Adipocyte (in vitro differentiated cells): ENCODE measurements at regions not wholly inside any gene's neighbourhood (a gene's known extent, or its start where the extent isn't known, plus 50 kb on each side); places are given as distances from the start of the nearest gene placed in this dataset.
A peak's percentile ranks its signal among the peaks of the same experiment; 100 is the strongest.
"Not testable (repeated sequence)": the region's sequence is repeated elsewhere in the genome, so short reads cannot be mapped to it uniquely, and the experiment has no call there.

Experiments used
- DNase-seq: peaks from one replicate; pipeline ENCODE4 v3.0.0-alpha.2; 2015; ENCODE audit warnings: low read depth
- H3K27me3 ChIP-seq: replicated peaks from 2 replicates; pipeline ENCODE4 v1.7.0; 2013; ENCODE audit warnings: mild to moderate bottlenecking, low read length, moderate library complexity; ENCODE audit not compliant: control insufficient read depth, insufficient read depth
- H3K36me3 ChIP-seq: 2 replicates; pipeline ENCODE4 v1.7.0; 2013; ENCODE audit warnings: low read length, mild to moderate bottlenecking, moderate library complexity; ENCODE audit not compliant: control insufficient read depth, insufficient read depth, severe bottlenecking
- H3K4me1 ChIP-seq: 2 replicates; pipeline ENCODE4 v1.7.0; 2013; ENCODE audit warnings: mild to moderate bottlenecking, low read length, moderate library complexity; ENCODE audit not compliant: control insufficient read depth, insufficient read depth
- H3K4me3 ChIP-seq: 2 replicates; pipeline ENCODE4 v1.7.0; 2013; ENCODE audit warnings: mild to moderate bottlenecking, low read length, moderate library complexity
- H3K9ac ChIP-seq: 2 replicates; pipeline ENCODE4 v1.7.0; 2013; ENCODE audit warnings: mild to moderate bottlenecking, low read length, moderate library complexity
- H3K9me3 ChIP-seq: 2 replicates; pipeline ENCODE4 v1.7.0; 2013; ENCODE audit warnings: mild to moderate bottlenecking, low read length, moderate library complexity; ENCODE audit not compliant: control insufficient read depth

DNA sequence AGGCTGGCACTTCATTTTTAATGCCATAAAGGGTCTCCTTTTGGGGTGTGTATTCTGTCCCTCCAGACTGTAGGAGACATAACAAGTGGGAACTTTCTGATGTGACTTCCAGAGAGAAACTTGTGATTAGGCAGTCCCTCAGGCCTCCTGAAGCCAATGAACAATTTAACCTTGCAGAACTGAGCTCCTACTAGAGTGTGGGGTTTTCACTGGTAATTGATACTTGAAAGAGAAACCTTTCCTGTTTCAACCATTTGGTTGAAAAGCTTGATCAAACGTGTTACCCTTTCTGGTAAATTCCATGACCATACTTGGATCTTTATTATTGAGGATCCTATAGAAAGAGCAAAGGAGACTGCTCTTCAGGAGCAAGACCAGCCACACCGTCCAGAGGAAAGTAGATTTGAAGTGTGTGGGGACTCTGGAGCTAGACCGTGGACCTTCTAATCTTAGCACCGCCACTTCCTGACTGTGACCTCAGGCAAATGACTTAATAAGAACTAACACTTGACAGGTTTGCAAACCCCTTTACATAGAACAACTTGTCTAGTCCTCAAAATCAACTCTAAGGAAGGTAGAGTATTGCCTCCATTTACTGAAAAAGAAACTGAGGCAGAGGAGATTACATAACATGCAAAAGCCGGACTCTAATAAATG is 69.9 kb upstream of the GDNF start:
- H3K9ac ChIP-seq, H3K4me1 ChIP-seq, H3K36me3 ChIP-seq, H3K4me3 ChIP-seq, DNase-seq, H3K9me3 ChIP-seq: not testable (repeated sequence)
- H3K27me3 ChIP-seq: peaks cover 74% of the 10 kb centered on the region

DNA sequence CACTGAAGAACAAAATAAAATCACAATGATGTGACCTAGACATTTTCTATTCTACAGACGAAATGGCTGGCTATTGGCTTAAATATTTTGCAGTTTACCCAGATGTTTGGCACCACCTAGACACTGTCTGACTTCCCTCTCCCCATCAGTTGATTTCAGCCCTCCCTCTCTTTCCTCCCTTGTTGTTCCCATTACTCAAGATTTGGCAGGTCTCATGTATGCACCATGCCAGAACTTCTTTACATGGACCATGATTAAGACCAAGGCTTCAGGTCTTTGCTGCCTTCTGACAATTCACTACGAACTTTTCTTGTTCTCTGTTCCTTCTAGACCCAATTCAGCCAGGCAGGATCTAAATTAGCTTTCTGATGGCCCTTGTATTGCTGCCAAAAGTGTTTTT is 66.6 kb upstream of the GDNF start:
- no peak for DNase-seq
- no peaks in the 10 kb centered on the region for H3K4me1 ChIP-seq
- H3K9me3 ChIP-seq: no peaks in the 10 kb centered on the region

GRCh38 chr5:37905230-37905629 is 65.4 kb upstream of the GDNF start:
- Histone ChIP-seq H3K27me3 (peaks cover 44% of the 10 kb centered on the region), H3K4me1 (peaks cover 6% of the 10 kb centered on the region), H3K9ac (no peak overlapping the region), H3K9me3 (no peaks in the 10 kb centered on the region), H3K4me3 (no peak overlapping the region), H3K36me3 (no peaks in the 10 kb centered on the region)
- DNase-seq: no peak

More for the DNA sequence above, 66.6 kb upstream of the GDNF start:
- Histone ChIP-seq H3K4me3 (no peak overlapping the region), H3K27me3 (peaks cover 56% of the 10 kb centered on the region), H3K36me3 (no peaks in the 10 kb centered on the region), H3K9ac (no peak overlapping the region)

DNA sequence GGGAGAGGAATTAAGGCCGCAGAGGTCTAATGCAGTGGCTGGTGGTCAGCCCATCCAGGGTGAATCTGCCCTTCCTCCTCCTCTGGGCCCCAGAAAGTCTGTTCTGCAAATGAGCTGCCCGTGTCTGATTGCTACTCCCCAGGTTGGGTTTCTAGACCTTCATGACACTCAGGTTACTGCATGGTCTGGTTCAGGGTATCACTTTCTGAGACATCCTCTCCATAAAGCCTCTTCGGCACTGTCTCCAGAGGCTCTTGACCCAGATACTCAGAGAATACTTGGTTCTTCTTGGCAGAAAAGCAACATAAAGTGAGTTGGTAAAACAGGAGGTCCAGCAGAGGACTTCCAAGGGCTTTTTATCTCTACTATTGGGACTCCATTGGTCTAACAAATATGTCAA is 62.5 kb upstream of the GDNF start:
- H3K9me3 ChIP-seq: no peaks in the 10 kb centered on the region
- no peaks in the 10 kb centered on the region for H3K36me3 ChIP-seq
- H3K4me1 ChIP-seq: peaks cover 6% of the 10 kb centered on the region
- peaks cover 25% of the 10 kb centered on the region for H3K27me3 ChIP-seq
- DNase-seq: no peak
- no peak overlapping the region for H3K9ac ChIP-seq
- H3K4me3 ChIP-seq: no peak overlapping the region

- Histone ChIP-seq H3K36me3 (no peaks in the 10 kb centered on the region), H3K9ac (no peak overlapping the region), H3K4me3 (no peak overlapping the region), H3K27me3 (peaks cover 16% of the 10 kb centered on the region), H3K9me3 (no peaks in the 10 kb centered on the region), H3K4me1 (peaks cover 6% of the 10 kb centered on the region)
- peak; percentile 51 for DNase-seq
Observed at GRCh38 chr5:37900692-37901091, 60.9 kb upstream of the GDNF start.

DNA sequence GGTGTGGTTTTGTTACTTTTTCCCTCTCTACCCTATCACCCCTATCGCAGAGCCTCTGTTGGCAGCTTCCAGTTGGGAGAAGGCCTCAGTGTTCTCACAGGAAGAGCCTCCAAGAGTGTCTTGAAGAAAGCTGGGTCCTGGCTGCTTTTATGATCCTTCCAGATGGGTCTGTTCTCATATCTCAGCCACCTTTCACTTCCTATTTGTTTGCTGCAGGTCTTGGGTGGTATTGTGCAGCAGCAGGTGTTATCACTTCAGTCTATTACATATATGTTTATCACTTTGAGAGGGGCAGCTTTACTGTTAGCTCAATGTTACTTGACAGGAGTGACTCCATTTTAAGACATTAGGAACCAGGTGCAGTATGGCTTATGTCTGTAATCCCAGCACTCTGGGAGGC is 59.2 kb upstream of the GDNF start:
- peaks cover 6% of the 10 kb centered on the region for H3K4me1 ChIP-seq
- H3K36me3 ChIP-seq: no peaks in the 10 kb centered on the region
- no peak overlapping the region for H3K9ac ChIP-seq
- no peak overlapping the region for H3K4me3 ChIP-seq
- DNase-seq: no peak
- H3K9me3 ChIP-seq: no peaks in the 10 kb centered on the region
- H3K27me3 ChIP-seq: peaks cover 10% of the 10 kb centered on the region

- no peaks in the 10 kb centered on the region for H3K36me3 ChIP-seq
- H3K4me1 ChIP-seq: peaks cover 5% of the 10 kb centered on the region
- no peaks in the 10 kb centered on the region for H3K9me3 ChIP-seq
- DNase-seq: no peak
- H3K9ac ChIP-seq: no peak overlapping the region
- no peak overlapping the region for H3K4me3 ChIP-seq
- H3K27me3 ChIP-seq: peaks cover 12% of the 10 kb centered on the region
Observed at GRCh38 chr5:37896159-37896558, 56.3 kb upstream of the GDNF start.

- Histone ChIP-seq H3K36me3 (no peaks in the 10 kb centered on the region), H3K27me3 (peaks cover 12% of the 10 kb centered on the region), H3K4me3 (no peak overlapping the region), H3K4me1 (peaks cover 9% of the 10 kb centered on the region), H3K9ac (no peak overlapping the region), H3K9me3 (no peaks in the 10 kb centered on the region)
- no peak for DNase-seq
Observed at GRCh38 chr5:37893434-37894134, 53.7 kb upstream of the GDNF start.

DNA sequence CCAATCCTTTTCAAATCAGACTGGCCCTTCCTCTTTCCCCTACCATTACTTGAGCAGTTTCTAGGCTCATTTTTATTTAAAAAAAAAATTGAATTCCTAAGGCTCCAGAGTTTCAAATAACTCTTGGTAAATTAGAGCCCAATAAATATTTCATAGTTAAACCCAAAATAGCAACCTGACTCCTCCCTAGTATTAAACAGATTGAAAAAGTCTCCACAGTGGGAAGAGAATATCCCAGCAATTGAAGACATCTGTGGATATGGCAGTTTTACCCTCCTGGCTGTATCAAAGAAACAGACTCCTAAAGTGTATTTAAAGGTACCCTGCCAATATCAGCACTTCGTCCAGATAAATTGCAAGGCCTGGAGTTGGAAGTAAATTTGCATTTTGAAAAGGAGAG is 52.7 kb upstream of the GDNF start:
- peaks cover 9% of the 10 kb centered on the region for H3K4me1 ChIP-seq
- DNase-seq: no peak
- no peak overlapping the region for H3K9ac ChIP-seq
- no peak overlapping the region for H3K4me3 ChIP-seq
- H3K36me3 ChIP-seq: no peaks in the 10 kb centered on the region
- no peaks in the 10 kb centered on the region for H3K9me3 ChIP-seq
- peaks cover 8% of the 10 kb centered on the region for H3K27me3 ChIP-seq

DNA sequence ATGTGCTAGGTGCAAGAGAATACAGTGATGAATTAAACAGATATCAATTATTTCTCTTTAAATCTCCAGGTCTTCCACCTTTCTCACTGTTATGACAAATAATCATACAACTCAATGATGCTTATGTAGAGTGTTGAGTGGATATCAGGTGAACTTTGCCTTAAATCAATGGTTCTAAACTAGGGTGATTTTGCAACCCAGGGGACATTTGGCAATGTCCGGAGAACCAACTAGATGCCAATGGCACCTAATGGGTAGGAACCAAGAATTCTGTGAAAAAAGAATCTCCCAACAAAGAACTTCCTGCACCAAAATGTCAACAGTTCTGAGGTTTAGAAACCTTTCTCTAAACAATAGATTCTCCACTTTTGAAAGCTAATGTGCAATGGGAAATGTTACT is 52.0 kb upstream of the GDNF start:
- no peaks in the 10 kb centered on the region for H3K36me3 ChIP-seq
- H3K4me1 ChIP-seq: peaks cover 9% of the 10 kb centered on the region
- H3K9me3 ChIP-seq: no peaks in the 10 kb centered on the region
- H3K9ac ChIP-seq: no peak overlapping the region
- H3K4me3 ChIP-seq: no peak overlapping the region
- no peak for DNase-seq
- H3K27me3 ChIP-seq: peaks cover 3% of the 10 kb centered on the region

DNA sequence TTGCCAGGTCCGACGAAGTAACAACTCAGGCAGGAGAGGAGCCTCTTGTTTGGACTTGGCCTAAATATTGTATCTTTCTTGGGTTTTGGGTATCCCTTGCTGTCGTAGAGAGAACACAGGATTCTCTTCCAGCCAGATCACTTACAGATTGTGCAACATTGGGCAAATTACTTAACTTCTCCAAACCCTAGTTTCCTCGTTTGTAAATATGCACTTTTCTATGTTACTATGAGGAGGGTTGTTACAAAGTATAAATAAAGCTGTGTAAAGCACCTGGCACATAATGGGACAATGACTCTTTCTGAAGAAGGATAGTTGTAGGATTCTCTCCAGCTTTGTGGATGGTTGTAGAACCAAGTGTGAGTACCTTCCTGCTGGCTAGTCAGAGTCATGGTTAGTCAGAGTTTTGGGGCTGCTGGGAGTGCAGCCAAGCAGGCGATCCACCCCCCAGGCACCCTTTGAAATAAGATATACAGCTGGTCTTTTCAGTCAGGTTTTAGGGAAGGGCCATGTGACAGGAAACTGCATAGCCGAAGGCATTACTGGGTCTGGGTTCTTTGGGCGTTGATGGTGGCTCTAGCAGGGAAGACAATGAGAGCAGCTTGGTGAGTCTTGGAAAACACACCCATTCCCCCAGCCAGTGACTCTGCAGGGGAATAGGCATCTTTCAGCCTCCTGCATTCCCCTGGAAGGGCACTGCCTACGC is 49.9 kb upstream of the GDNF start:
- no peaks in the 10 kb centered on the region for H3K36me3 ChIP-seq
- H3K4me1 ChIP-seq: peaks cover 9% of the 10 kb centered on the region
- peak; percentile 62 for DNase-seq
- H3K9ac ChIP-seq: no peak overlapping the region
- peaks cover 13% of the 10 kb centered on the region for H3K27me3 ChIP-seq
- H3K4me3 ChIP-seq: no peak overlapping the region
- no peaks in the 10 kb centered on the region for H3K9me3 ChIP-seq
